ENCODE measurements at regions not wholly inside any gene's neighbourhood (a gene's known extent, or its start where the extent isn't known, plus 50 kb on each side); places are given as distances from the start of the nearest gene placed in this dataset.

DNA sequence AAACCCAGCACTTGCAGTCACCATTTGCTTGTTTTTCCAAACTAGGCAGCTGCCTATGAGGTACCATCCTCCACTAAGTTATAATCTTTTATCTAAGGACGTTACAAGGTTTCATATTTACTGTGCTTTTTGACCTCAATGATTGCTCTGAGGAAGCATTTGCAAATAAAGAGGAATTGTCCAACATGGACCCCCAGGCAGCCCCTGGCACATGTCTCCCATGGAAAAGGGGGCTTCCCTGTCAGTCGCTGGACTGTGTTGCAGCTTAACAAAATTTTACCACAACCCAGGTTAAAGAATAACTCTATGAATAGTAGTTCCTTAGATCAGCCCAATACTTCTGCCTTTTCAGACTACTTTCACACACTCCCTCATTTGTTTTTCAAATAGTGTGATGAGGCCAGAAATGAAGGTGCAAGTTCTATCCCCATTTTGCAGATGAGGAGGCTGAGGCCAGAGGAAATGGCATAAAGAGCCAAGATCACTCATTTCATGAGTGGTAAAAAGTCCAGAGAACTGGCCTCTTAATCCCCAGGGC, 52.8 kb upstream of the ZPBP start (continued):
- TF ChIP-seq, protein P1, sequence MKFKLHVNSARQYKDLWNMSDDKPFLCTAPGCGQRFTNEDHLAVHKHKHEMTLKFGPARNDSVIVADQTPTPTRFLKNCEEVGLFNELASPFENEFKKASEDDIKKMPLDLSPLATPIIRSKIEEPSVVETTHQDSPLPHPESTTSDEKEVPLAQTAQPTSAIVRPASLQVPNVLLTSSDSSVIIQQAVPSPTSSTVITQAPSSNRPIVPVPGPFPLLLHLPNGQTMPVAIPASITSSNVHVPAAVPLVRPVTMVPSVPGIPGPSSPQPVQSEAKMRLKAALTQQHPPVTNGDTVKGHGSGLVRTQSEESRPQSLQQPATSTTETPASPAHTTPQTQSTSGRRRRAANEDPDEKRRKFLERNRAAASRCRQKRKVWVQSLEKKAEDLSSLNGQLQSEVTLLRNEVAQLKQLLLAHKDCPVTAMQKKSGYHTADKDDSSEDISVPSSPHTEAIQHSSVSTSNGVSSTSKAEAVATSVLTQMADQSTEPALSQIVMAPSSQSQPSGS (CRISPR knock-in tag; IDR thresholded peaks at IDR 0.05; ENCODE audit: borderline replicate concordance, low read depth), result no peak
- TF ChIP-seq, protein P2, sequence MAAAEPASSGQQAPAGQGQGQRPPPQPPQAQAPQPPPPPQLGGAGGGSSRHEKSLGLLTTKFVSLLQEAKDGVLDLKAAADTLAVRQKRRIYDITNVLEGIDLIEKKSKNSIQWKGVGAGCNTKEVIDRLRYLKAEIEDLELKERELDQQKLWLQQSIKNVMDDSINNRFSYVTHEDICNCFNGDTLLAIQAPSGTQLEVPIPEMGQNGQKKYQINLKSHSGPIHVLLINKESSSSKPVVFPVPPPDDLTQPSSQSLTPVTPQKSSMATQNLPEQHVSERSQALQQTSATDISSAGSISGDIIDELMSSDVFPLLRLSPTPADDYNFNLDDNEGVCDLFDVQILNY (CRISPR knock-in tag; IDR thresholded peaks at IDR 0.05), result no peak
- TF ChIP-seq, protein P3, sequence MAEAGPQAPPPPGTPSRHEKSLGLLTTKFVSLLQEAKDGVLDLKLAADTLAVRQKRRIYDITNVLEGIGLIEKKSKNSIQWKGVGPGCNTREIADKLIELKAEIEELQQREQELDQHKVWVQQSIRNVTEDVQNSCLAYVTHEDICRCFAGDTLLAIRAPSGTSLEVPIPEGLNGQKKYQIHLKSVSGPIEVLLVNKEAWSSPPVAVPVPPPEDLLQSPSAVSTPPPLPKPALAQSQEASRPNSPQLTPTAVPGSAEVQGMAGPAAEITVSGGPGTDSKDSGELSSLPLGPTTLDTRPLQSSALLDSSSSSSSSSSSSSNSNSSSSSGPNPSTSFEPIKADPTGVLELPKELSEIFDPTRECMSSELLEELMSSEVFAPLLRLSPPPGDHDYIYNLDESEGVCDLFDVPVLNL (CRISPR knock-in tag; IDR thresholded peaks at IDR 0.05; ENCODE audit: borderline replicate concordance, low read depth), result no peak
- no peak for TF ChIP-seq ETV6 (CRISPR knock-in tag; IDR thresholded peaks at IDR 0.05)

DNA sequence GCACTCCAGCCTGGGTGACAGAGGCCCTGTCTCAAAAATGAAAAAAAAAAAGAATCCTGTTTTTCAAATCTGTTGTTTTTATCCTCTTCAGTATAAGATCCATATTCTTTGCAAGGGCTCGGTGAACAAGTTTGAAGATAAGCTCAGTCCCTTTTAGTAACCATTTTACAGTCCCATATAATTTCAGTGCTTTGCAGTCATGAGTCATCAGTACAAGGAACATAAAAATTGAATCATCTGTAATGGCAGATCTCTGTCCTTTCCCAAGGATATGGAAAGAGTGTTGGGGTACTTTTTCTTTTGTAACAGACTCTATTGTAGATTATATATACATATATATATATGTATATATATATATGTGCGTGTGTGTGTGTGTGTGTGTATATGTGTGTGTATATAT, 52.2 kb upstream of the ZPBP start:
- Mint-ChIP-seq H3K4me3 (no peak overlapping the region), H3K36me3 (no peaks in the 10 kb centered on the region), H3K9me3 (no peaks in the 10 kb centered on the region), H3K27ac (no peak overlapping the region; the same call in 1 of the 2 replicates), H3K4me1 (no peaks in the 10 kb centered on the region), H3K27me3 (ENCODE audit: low read depth) (no peaks in the 10 kb centered on the region)
- ChIA-PET POLR2A (interaction anchor here (0.7 kb wide), 1 partner anchor 8 kb away, joined by 4 read pairs; no protein-coding TSS in a partner anchor), CTCF (interaction anchor here (1.8 to 2.3 kb wide), 2 partner anchors 53 to 273 kb away, joined by 4 to 7 read pairs; no protein-coding TSS in a partner anchor)
- TF ChIP-seq ZNF423 (CRISPR knock-in tag; IDR thresholded peaks at IDR 0.05) (no peak), ETV6 (CRISPR knock-in tag; IDR thresholded peaks at IDR 0.05) (no peak), ZNF317 (CRISPR knock-in tag; IDR thresholded peaks at IDR 0.05; ENCODE audit: borderline replicate concordance, low read depth) (no peak)
- TF ChIP-seq, protein P4, sequence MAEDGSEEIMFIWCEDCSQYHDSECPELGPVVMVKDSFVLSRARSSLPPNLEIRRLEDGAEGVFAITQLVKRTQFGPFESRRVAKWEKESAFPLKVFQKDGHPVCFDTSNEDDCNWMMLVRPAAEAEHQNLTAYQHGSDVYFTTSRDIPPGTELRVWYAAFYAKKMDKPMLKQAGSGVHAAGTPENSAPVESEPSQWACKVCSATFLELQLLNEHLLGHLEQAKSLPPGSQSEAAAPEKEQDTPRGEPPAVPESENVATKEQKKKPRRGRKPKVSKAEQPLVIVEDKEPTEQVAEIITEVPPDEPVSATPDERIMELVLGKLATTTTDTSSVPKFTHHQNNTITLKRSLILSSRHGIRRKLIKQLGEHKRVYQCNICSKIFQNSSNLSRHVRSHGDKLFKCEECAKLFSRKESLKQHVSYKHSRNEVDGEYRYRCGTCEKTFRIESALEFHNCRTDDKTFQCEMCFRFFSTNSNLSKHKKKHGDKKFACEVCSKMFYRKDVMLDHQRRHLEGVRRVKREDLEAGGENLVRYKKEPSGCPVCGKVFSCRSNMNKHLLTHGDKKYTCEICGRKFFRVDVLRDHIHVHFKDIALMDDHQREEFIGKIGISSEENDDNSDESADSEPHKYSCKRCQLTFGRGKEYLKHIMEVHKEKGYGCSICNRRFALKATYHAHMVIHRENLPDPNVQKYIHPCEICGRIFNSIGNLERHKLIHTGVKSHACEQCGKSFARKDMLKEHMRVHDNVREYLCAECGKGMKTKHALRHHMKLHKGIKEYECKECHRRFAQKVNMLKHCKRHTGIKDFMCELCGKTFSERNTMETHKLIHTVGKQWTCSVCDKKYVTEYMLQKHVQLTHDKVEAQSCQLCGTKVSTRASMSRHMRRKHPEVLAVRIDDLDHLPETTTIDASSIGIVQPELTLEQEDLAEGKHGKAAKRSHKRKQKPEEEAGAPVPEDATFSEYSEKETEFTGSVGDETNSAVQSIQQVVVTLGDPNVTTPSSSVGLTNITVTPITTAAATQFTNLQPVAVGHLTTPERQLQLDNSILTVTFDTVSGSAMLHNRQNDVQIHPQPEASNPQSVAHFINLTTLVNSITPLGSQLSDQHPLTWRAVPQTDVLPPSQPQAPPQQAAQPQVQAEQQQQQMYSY (CRISPR knock-in tag; IDR thresholded peaks at IDR 0.05), result no peak
- TF ChIP-seq, protein P5, sequence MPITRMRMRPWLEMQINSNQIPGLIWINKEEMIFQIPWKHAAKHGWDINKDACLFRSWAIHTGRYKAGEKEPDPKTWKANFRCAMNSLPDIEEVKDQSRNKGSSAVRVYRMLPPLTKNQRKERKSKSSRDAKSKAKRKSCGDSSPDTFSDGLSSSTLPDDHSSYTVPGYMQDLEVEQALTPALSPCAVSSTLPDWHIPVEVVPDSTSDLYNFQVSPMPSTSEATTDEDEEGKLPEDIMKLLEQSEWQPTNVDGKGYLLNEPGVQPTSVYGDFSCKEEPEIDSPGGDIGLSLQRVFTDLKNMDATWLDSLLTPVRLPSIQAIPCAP (CRISPR knock-in tag; IDR thresholded peaks at IDR 0.05), result no peak
- TF ChIP-seq, protein P3 (CRISPR knock-in tag; IDR thresholded peaks at IDR 0.05; ENCODE audit: borderline replicate concordance, low read depth), result no peak
- ATAC-seq (no peak), DNase-seq (ENCODE audit: low spot score) (no peak)
